HepG2 (cell line): ENCODE measurements at regions not wholly inside any gene's neighbourhood (a gene's known extent, or its start where the extent isn't known, plus 50 kb on each side); places are given as distances from the start of the nearest gene placed in this dataset.

Experiments
- FOSL1 ChIP-seq: sonication (generic); formaldehyde crosslinking; IDR thresholded peaks from 2 replicates; pipeline ENCODE4 v1.9.0; 2021; ENCODE audit warnings: missing genetic modification reagents, borderline replicate concordance
- HES4 ChIP-seq: sonication (generic); formaldehyde crosslinking; IDR thresholded peaks from 2 replicates; pipeline ENCODE4 v1.9.0; 2021; ENCODE audit warnings: mild to moderate bottlenecking, missing genetic modification reagents, borderline replicate concordance
- ISX ChIP-seq: sonication (generic); formaldehyde crosslinking; conservative IDR thresholded peaks from 2 replicates; pipeline ENCODE4 v1.5.0; 2020; ENCODE audit warnings: missing genetic modification reagents
- KAT8 ChIP-seq: IDR thresholded peaks from 2 replicates; pipeline ENCODE4 v1.6.1; 2016; ENCODE audit warnings: missing genetic modification reagents, missing compliant biosample characterization
- KDM2A ChIP-seq: sonication (generic); formaldehyde crosslinking; IDR thresholded peaks from 2 replicates; pipeline ENCODE4 v1.4.0; 2020; ENCODE audit warnings: low read depth, missing genetic modification reagents, borderline replicate concordance
- KLF13 ChIP-seq: sonication (generic); formaldehyde crosslinking; IDR thresholded peaks from 2 replicates; pipeline ENCODE4 v1.4.0; 2020; ENCODE audit warnings: mild to moderate bottlenecking, missing genetic modification reagents
- MED13 ChIP-seq: sonication (generic); formaldehyde crosslinking; IDR thresholded peaks from 2 replicates; pipeline ENCODE4 v1.5.0; 2020; ENCODE audit warnings: missing genetic modification reagents
- MTF1 ChIP-seq: sonication (generic); formaldehyde crosslinking; IDR thresholded peaks from 2 replicates; pipeline ENCODE4 v1.5.0; 2020; ENCODE audit warnings: missing genetic modification reagents
- NFE2L1 ChIP-seq: sonication (generic); formaldehyde crosslinking; IDR thresholded peaks from 2 replicates; pipeline ENCODE4 v1.4.0; 2020; ENCODE audit warnings: missing genetic modification reagents, mild to moderate bottlenecking, borderline replicate concordance
- ONECUT2 ChIP-seq: sonication (generic); formaldehyde crosslinking; IDR thresholded peaks from 2 replicates; pipeline ENCODE4 v1.4.0; 2020; ENCODE audit warnings: missing genetic modification reagents
- RNF2 ChIP-seq: fragments of 450-650 bp; conservative IDR thresholded peaks from 2 replicates; pipeline ENCODE4 v1.6.1; 2016; ENCODE audit warnings: low read depth
- SOX6 ChIP-seq, 2 experiments: fragments of 450-650 bp in 1 of 2; sonication (generic) in 1 of 2; formaldehyde crosslinking in 1 of 2; IDR thresholded peaks; 2 replicates each; pipeline versions ENCODE4 v1.4.0 to v1.6.1; 2017 to 2020; ENCODE audit warnings: antibody characterized with exemption in 1 of 2, mild to moderate bottlenecking in 1 of 2, missing genetic modification reagents in 1 of 2
- SPEN ChIP-seq: sonication (generic); formaldehyde crosslinking; IDR thresholded peaks from 2 replicates; pipeline ENCODE4 v1.5.1; 2020; ENCODE audit warnings: low read depth, mild to moderate bottlenecking, missing genetic modification reagents
- TFAP4 ChIP-seq: sonication (generic); IDR thresholded peaks from 2 replicates; pipeline ENCODE4 v1.6.1; 2016; ENCODE audit warnings: low read depth, borderline replicate concordance
- TP53 ChIP-seq: sonication (generic); formaldehyde crosslinking; conservative IDR thresholded peaks from 2 replicates; pipeline ENCODE4 v1.4.0; 2020; ENCODE audit warnings: missing genetic modification reagents
- ZBTB21 ChIP-seq: sonication (generic); formaldehyde crosslinking; IDR thresholded peaks from 2 replicates; pipeline ENCODE4 v1.4.0; 2020; ENCODE audit warnings: missing genetic modification reagents
- ZNF382 ChIP-seq: sonication (generic); formaldehyde crosslinking; IDR thresholded peaks from 2 replicates; pipeline ENCODE4 v1.5.0; 2020; ENCODE audit warnings: missing genetic modification reagents, mild to moderate bottlenecking, borderline replicate concordance
- ZNF432 ChIP-seq: sonication (generic); formaldehyde crosslinking; IDR thresholded peaks from 2 replicates; pipeline ENCODE4 v1.5.0; 2020; ENCODE audit warnings: missing genetic modification reagents, mild to moderate bottlenecking, borderline replicate concordance
- ZNF782 ChIP-seq: sonication (generic); formaldehyde crosslinking; IDR thresholded peaks from 2 replicates; pipeline ENCODE4 v1.4.0; 2020; ENCODE audit warnings: missing genetic modification reagents, mild to moderate bottlenecking, borderline replicate concordance
- ZNF790 ChIP-seq: sonication (generic); formaldehyde crosslinking; IDR thresholded peaks from 2 replicates; pipeline ENCODE4 v1.8.0; 2022; ENCODE audit warnings: missing genetic modification reagents, mild to moderate bottlenecking, borderline replicate concordance
- TF ChIP-seq, protein P1 (sequence below): sonication (generic); formaldehyde crosslinking; IDR thresholded peaks from 2 replicates; pipeline ENCODE4 v1.4.0; 2020; ENCODE audit warnings: missing genetic modification reagents
- TF ChIP-seq, protein P2 (sequence below): IDR thresholded peaks from 2 replicates; pipeline ENCODE4 v1.6.1; 2016; ENCODE audit warnings: mild to moderate bottlenecking, missing biosample characterization, missing genetic modification reagents
- TF ChIP-seq, protein P3 (sequence below): IDR thresholded peaks from 2 replicates; pipeline ENCODE4 v1.6.1; 2016; ENCODE audit warnings: missing genetic modification reagents, missing compliant biosample characterization
- TF ChIP-seq, protein P4 (sequence below): fragments of 450-650 bp; IDR thresholded peaks from 2 replicates; pipeline ENCODE4 v1.6.1; 2017; ENCODE audit warnings: mild to moderate bottlenecking

GRCh38 chr5:134465816-134466240 is 54.1 kb upstream of the CDKN2AIPNL start (continued):
- TF ChIP-seq, protein P1, sequence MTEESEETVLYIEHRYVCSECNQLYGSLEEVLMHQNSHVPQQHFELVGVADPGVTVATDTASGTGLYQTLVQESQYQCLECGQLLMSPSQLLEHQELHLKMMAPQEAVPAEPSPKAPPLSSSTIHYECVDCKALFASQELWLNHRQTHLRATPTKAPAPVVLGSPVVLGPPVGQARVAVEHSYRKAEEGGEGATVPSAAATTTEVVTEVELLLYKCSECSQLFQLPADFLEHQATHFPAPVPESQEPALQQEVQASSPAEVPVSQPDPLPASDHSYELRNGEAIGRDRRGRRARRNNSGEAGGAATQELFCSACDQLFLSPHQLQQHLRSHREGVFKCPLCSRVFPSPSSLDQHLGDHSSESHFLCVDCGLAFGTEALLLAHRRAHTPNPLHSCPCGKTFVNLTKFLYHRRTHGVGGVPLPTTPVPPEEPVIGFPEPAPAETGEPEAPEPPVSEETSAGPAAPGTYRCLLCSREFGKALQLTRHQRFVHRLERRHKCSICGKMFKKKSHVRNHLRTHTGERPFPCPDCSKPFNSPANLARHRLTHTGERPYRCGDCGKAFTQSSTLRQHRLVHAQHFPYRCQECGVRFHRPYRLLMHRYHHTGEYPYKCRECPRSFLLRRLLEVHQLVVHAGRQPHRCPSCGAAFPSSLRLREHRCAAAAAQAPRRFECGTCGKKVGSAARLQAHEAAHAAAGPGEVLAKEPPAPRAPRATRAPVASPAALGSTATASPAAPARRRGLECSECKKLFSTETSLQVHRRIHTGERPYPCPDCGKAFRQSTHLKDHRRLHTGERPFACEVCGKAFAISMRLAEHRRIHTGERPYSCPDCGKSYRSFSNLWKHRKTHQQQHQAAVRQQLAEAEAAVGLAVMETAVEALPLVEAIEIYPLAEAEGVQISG (CRISPR knock-in tag), result peak; percentile 46; the same call in 1 of the 2 replicates
- TF ChIP-seq MED13 (CRISPR knock-in tag) (peak; percentile 73), MTF1 (CRISPR knock-in tag) (no peak), SPEN (CRISPR knock-in tag) (peak; percentile 6; the same call in 1 of the 2 replicates), FOSL1 (CRISPR knock-in tag) (peak; percentile 66), KLF13 (no peak), RNF2 (no peak), ZNF382 (no peak), KDM2A (CRISPR knock-in tag) (peak; percentile 24; the same call in 1 of the 2 replicates), ZNF782 (CRISPR knock-in tag) (0 out of 2 replicates have a peak, but pooled peaks have one; percentile 6), ZNF790 (0 out of 2 replicates have a peak, but pooled peaks have one; percentile 32), ZBTB21 (CRISPR knock-in tag) (no peak), ONECUT2 (CRISPR knock-in tag) (no peak), ISX (CRISPR knock-in tag) (0 out of 2 replicates have a peak, but pooled peaks have one; percentile 61), NFE2L1 (CRISPR knock-in tag) (peak; percentile 98), KAT8 (peak; percentile 24; the same call in 1 of the 2 replicates), SOX6 (IDR thresholded peaks at IDR 0.05) (no peak), SOX6 (CRISPR knock-in tag; IDR thresholded peaks at IDR 0.05) (peak; percentile 16; the same call in 1 of the 2 replicates), TP53 (CRISPR knock-in tag) (no peak; the same call in 1 of the 2 replicates), TFAP4 (peak; percentile 48; the same call in 1 of the 2 replicates), ZNF432 (CRISPR knock-in tag) (no peak), HES4 (0 out of 2 replicates have a peak, but pooled peaks have one; percentile 23)
- TF ChIP-seq, protein P2, sequence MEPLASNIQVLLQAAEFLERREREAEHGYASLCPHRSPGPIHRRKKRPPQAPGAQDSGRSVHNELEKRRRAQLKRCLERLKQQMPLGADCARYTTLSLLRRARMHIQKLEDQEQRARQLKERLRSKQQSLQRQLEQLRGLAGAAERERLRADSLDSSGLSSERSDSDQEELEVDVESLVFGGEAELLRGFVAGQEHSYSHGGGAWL (CRISPR knock-in tag), result 0 out of 2 replicates have a peak, but pooled peaks have one; percentile 58
- TF ChIP-seq, protein P3, sequence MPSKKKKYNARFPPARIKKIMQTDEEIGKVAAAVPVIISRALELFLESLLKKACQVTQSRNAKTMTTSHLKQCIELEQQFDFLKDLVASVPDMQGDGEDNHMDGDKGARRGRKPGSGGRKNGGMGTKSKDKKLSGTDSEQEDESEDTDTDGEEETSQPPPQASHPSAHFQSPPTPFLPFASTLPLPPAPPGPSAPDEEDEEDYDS, result peak; percentile 59; the same call in 1 of the 2 replicates
- TF ChIP-seq, protein P4, sequence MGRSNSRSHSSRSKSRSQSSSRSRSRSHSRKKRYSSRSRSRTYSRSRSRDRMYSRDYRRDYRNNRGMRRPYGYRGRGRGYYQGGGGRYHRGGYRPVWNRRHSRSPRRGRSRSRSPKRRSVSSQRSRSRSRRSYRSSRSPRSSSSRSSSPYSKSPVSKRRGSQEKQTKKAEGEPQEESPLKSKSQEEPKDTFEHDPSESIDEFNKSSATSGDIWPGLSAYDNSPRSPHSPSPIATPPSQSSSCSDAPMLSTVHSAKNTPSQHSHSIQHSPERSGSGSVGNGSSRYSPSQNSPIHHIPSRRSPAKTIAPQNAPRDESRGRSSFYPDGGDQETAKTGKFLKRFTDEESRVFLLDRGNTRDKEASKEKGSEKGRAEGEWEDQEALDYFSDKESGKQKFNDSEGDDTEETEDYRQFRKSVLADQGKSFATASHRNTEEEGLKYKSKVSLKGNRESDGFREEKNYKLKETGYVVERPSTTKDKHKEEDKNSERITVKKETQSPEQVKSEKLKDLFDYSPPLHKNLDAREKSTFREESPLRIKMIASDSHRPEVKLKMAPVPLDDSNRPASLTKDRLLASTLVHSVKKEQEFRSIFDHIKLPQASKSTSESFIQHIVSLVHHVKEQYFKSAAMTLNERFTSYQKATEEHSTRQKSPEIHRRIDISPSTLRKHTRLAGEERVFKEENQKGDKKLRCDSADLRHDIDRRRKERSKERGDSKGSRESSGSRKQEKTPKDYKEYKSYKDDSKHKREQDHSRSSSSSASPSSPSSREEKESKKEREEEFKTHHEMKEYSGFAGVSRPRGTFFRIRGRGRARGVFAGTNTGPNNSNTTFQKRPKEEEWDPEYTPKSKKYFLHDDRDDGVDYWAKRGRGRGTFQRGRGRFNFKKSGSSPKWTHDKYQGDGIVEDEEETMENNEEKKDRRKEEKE, result no peak
